Stomach smooth muscle (tissue), 2 donors: ENCODE measurements at regions not wholly inside any gene's neighbourhood (a gene's known extent, or its start where the extent isn't known, plus 50 kb on each side); places are given as distances from the start of the nearest gene placed in this dataset.

Experiments
- H3K27ac ChIP-seq: one replicate; pipeline ENCODE4 v1.7.0; 2013; ENCODE audit warnings: mild to moderate bottlenecking, low read length, inconsistent platforms
- H3K27me3 ChIP-seq, 2 donors: one replicate each; pipeline ENCODE4 v1.7.0; 2013; ENCODE audit warnings: low read length in 2 of 2; ENCODE audit not compliant: insufficient read depth in 2 of 2, control insufficient read depth in 1 of 2
- H3K36me3 ChIP-seq, 2 donors: one replicate each; pipeline ENCODE4 v1.7.0; 2013; ENCODE audit warnings: low read length in 2 of 2; ENCODE audit not compliant: control insufficient read depth in 2 of 2, insufficient read depth in 2 of 2
- H3K4me1 ChIP-seq: one replicate; pipeline ENCODE4 v1.7.0; 2013; ENCODE audit warnings: low read length; ENCODE audit not compliant: control insufficient read depth, insufficient read depth
- H3K4me3 ChIP-seq, 2 donors: one replicate each; pipeline ENCODE4 v1.7.0; 2013; ENCODE audit warnings: low read length in 2 of 2
- H3K9ac ChIP-seq, 2 donors: one replicate each; pipeline ENCODE4 v1.7.0; 2013; ENCODE audit warnings: low read length in 2 of 2, mild to moderate bottlenecking in 1 of 2
- H3K9me3 ChIP-seq, 2 donors: one replicate each; pipeline ENCODE4 v1.7.0; 2013; ENCODE audit warnings: low read length in 2 of 2; ENCODE audit not compliant: control insufficient read depth in 2 of 2
- donor health status: healthy.
- donor health status: Pancreatic carcinoma.

DNA sequence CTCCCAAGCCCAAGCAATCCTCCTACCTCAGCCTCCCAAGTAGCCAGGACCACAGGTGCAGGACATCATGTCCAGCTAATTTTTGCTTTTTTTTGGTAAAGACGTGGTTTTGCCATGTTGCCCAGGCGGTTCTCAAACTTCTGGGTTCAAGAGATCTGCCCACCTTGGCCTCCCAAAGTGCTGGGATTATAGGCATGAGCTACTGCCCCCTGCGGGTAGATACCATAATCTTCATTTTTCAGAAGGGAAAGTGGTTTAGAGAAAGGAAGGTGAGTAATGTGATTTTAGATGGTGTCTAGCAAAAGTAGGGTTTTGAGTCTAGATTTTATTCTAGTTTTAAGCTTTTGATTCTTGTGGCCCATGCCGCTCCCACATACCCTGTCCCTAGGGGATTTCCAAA, 205.3 kb upstream of the CLNK start:
- H3K27ac ChIP-seq, result no peak overlapping the region
- no peaks in the 10 kb centered on the region for H3K4me1 ChIP-seq
- no peaks in the 10 kb centered on the region for H3K9me3 ChIP-seq
- no peak overlapping the region for H3K9ac ChIP-seq
- H3K36me3 ChIP-seq, result no peaks in the 10 kb centered on the region
- no peak overlapping the region for H3K4me3 ChIP-seq
- no peaks in the 10 kb centered on the region for H3K27me3 ChIP-seq

DNA sequence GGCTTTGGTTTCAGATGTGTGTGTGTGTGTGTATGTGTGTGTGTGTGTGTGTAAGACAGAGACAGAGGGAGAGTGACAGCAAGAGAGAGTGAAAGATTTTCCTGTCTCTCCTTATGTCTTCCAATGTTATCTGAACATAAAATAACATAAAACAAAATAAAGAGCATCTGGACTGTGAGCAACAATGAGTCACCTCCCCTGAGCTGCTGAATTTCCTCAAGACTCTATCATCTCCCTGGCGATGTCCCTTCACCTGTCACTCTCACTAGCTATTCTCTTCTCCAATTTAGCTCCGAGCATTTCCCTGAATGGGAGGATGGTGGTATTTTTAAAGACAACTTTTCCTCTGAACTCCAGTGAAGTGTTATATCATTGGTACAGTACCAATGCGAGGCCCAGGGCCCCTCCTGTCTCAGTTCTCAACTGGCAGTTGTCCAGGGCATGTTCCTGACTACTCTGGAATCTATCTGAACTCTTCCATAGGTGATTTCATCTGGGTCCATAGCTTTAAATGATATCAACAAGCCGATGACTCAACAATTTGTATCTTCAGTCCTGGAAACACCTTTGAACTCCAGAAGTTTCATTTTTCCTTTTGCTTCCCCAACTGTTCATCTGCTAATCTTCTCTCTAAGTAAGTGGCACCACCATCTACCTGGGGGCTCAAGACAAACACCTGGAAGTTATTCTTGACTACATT, 195.0 kb upstream of the CLNK start:
- no peak overlapping the region for H3K9ac ChIP-seq

GRCh38 chr4:10878861-10879260, 194.3 kb upstream of the CLNK start:
- H3K36me3 ChIP-seq, result no peaks in the 10 kb centered on the region
- H3K9me3 ChIP-seq, result peaks cover 0 to 2% of the 10 kb centered on the region in 2 donors
- H3K27me3 ChIP-seq, result no peaks in the 10 kb centered on the region
- no peaks in the 10 kb centered on the region for H3K4me1 ChIP-seq
- no peak overlapping the region for H3K27ac ChIP-seq
- H3K9ac ChIP-seq, result no peak overlapping the region
- H3K4me3 ChIP-seq, result no peak overlapping the region

More for the DNA sequence above, 195.0 kb upstream of the CLNK start:
- Histone ChIP-seq H3K27me3 (no peaks in the 10 kb centered on the region), H3K36me3 (no peaks in the 10 kb centered on the region), H3K9me3 (no peaks in the 10 kb centered on the region), H3K27ac (no peak overlapping the region), H3K4me1 (no peaks in the 10 kb centered on the region), H3K4me3 (no peak overlapping the region)

DNA sequence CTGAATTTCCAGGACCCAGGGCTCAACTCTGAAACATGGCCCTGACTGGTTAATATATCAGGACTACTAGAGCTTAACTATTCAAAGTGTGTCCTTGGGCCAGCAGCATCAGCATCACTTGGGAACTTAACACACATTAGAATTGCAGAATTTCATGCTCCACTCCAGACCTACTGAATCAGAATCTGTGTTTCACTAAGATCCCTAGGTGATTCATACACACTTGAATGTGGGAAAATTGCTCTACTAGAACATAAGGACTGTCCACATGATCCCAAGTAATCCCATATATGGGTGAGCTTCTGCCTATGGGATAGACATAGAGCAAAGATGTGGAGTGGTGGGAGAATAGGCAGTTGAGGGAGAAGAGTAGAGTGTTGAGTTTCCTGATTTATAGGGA, 192.5 kb upstream of the CLNK start:
- Histone ChIP-seq H3K27ac (no peak overlapping the region), H3K4me3 (no peak overlapping the region)

GRCh38 chr4:10875144-10875799, 190.7 kb upstream of the CLNK start:
- no peak overlapping the region for H3K27ac ChIP-seq
- no peak overlapping the region for H3K4me3 ChIP-seq
- no peaks in the 10 kb centered on the region for H3K27me3 ChIP-seq
- no peak overlapping the region for H3K9ac ChIP-seq
- H3K36me3 ChIP-seq, result no peaks in the 10 kb centered on the region
- no peaks in the 10 kb centered on the region for H3K4me1 ChIP-seq
- peaks cover 0 to 5% of the 10 kb centered on the region in 2 donors for H3K9me3 ChIP-seq

More for the DNA sequence above, 192.5 kb upstream of the CLNK start:
- Histone ChIP-seq H3K9me3 (peaks cover 0 to 5% of the 10 kb centered on the region in 2 donors), H3K27me3 (no peaks in the 10 kb centered on the region), H3K4me1 (no peaks in the 10 kb centered on the region), H3K9ac (no peak overlapping the region), H3K36me3 (no peaks in the 10 kb centered on the region)

- Histone ChIP-seq H3K27me3 (no peaks in the 10 kb centered on the region), H3K4me3 (no peak overlapping the region), H3K9me3 (peaks cover 0 to 5% of the 10 kb centered on the region in 2 donors), H3K36me3 (no peaks in the 10 kb centered on the region), H3K9ac (no peak overlapping the region), H3K27ac (no peak overlapping the region), H3K4me1 (no peaks in the 10 kb centered on the region)
Observed at GRCh38 chr4:10873809-10874208, 189.2 kb upstream of the CLNK start.

GRCh38 chr4:10872833-10873517, 188.4 kb upstream of the CLNK start:
- H3K4me1 ChIP-seq, result no peaks in the 10 kb centered on the region
- H3K4me3 ChIP-seq, result no peak overlapping the region
- H3K9ac ChIP-seq, result no peak overlapping the region
- no peak overlapping the region for H3K27ac ChIP-seq
- H3K27me3 ChIP-seq, result no peaks in the 10 kb centered on the region
- H3K36me3 ChIP-seq, result no peaks in the 10 kb centered on the region
- peaks cover 0 to 5% of the 10 kb centered on the region in 2 donors for H3K9me3 ChIP-seq

GRCh38 chr4:10866666-10867065, 182.1 kb upstream of the CLNK start:
- Histone ChIP-seq H3K9ac (no peak overlapping the region), H3K27ac (no peak overlapping the region), H3K36me3 (no peaks in the 10 kb centered on the region), H3K9me3 (no peaks in the 10 kb centered on the region), H3K4me3 (no peak overlapping the region), H3K27me3 (no peaks in the 10 kb centered on the region), H3K4me1 (no peaks in the 10 kb centered on the region)

DNA sequence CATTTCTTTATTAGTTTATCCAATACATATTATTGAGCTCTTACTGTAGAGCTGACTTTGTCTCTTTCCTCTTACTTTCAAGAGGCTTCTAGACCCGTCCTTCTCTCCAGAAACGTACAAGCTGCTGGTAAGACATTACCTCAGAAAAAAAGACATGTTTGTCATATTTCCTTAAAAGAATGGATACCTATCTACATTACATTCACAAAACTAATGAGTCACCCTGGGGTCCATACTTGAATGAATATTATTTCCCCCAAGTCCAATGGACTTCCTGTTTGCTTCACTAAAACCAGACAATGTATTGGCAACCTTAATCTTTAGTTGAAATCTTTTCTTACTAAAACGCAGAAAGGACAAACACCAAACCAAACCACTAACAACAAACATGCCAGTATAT, 176.5 kb upstream of the CLNK start:
- no peaks in the 10 kb centered on the region for H3K36me3 ChIP-seq
- no peaks in the 10 kb centered on the region for H3K9me3 ChIP-seq
- H3K27me3 ChIP-seq, result no peaks in the 10 kb centered on the region
- no peaks in the 10 kb centered on the region for H3K4me1 ChIP-seq
- H3K4me3 ChIP-seq, result no peak overlapping the region
- no peak overlapping the region for H3K9ac ChIP-seq
- H3K27ac ChIP-seq, result no peak overlapping the region

GRCh38 chr4:10856271-10856782, 171.8 kb upstream of the CLNK start:
- Histone ChIP-seq H3K4me3 (no peak overlapping the region), H3K9me3 (peaks cover 0 to 3% of the 10 kb centered on the region in 2 donors), H3K4me1 (no peaks in the 10 kb centered on the region), H3K9ac (no peak overlapping the region), H3K27ac (no peak overlapping the region), H3K27me3 (no peaks in the 10 kb centered on the region), H3K36me3 (no peaks in the 10 kb centered on the region)
